ENCODE measurements at regions not wholly inside any gene's neighbourhood (a gene's known extent, or its start where the extent isn't known, plus 50 kb on each side); places are given as distances from the start of the nearest gene placed in this dataset.

DNA sequence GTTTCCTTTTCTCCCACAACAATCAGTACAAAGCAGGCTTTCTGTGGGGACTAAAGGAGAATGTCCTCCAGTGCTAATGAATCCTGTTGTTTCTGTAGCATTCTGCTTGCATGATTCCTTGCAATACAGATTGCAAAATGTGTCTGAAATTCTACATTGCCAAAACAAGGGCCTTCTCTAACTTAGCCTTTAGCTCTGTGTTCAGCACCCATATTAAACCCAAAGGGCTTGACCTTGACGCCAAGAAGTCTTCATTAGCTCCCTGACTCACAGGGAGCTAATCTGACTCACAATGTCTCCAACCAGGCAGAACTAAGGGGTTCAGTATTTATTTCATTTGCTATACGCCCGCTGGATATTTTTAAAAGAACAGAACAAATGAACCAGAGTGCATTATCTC is 241.4 kb upstream of the CLNK start:
- H3K27ac Mint-ChIP-seq (ENCODE audit: unreplicated experiment): no peak overlapping the region
- H3K4me1 Mint-ChIP-seq (ENCODE audit: unreplicated experiment): no peaks in the 10 kb centered on the region
- TF ChIP-seq, protein P1, sequence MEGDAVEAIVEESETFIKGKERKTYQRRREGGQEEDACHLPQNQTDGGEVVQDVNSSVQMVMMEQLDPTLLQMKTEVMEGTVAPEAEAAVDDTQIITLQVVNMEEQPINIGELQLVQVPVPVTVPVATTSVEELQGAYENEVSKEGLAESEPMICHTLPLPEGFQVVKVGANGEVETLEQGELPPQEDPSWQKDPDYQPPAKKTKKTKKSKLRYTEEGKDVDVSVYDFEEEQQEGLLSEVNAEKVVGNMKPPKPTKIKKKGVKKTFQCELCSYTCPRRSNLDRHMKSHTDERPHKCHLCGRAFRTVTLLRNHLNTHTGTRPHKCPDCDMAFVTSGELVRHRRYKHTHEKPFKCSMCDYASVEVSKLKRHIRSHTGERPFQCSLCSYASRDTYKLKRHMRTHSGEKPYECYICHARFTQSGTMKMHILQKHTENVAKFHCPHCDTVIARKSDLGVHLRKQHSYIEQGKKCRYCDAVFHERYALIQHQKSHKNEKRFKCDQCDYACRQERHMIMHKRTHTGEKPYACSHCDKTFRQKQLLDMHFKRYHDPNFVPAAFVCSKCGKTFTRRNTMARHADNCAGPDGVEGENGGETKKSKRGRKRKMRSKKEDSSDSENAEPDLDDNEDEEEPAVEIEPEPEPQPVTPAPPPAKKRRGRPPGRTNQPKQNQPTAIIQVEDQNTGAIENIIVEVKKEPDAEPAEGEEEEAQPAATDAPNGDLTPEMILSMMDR (IDR thresholded peaks at IDR 0.05; ENCODE audit: unreplicated experiment): no peak
- no peak for DNase-seq (ENCODE audit: low spot score)
- no peaks in the 10 kb centered on the region for H3K9me3 Mint-ChIP-seq (ENCODE audit: unreplicated experiment)
- H3K27me3 Mint-ChIP-seq (ENCODE audit: unreplicated experiment): peaks cover 1% of the 10 kb centered on the region
- H3K4me3 Mint-ChIP-seq (ENCODE audit: unreplicated experiment): no peak overlapping the region
- no peaks in the 10 kb centered on the region for H3K36me3 Mint-ChIP-seq (ENCODE audit: low read depth, unreplicated experiment)

DNA sequence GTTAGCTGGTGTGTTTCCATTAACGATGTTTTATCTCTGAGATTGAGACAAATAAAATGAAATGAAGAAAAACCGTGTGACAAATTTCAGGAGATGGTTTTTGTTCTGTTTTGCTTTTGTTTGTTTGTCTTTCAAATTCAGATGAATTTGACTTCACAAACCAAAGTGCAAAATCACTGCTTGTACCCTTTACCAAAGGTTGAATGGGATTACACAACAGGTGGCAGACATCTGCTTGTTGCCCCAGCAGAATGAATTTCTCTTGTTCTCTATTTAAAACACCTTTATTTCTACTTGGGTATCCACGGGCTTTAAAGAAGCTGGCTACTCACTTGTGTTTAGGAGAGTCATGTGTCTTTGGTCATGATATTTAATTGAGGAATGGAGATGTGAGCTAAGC is 239.7 kb upstream of the CLNK start:
- H3K4me1 Mint-ChIP-seq (ENCODE audit: unreplicated experiment): no peaks in the 10 kb centered on the region
- no peak overlapping the region for H3K4me3 Mint-ChIP-seq (ENCODE audit: unreplicated experiment)
- H3K9me3 Mint-ChIP-seq (ENCODE audit: unreplicated experiment): no peaks in the 10 kb centered on the region
- H3K27ac Mint-ChIP-seq (ENCODE audit: unreplicated experiment): no peak overlapping the region
- H3K36me3 Mint-ChIP-seq (ENCODE audit: low read depth, unreplicated experiment): no peaks in the 10 kb centered on the region
- peaks cover 1% of the 10 kb centered on the region for H3K27me3 Mint-ChIP-seq (ENCODE audit: unreplicated experiment)
- TF ChIP-seq, protein P1 (IDR thresholded peaks at IDR 0.05; ENCODE audit: unreplicated experiment): no peak
- no peak for DNase-seq (ENCODE audit: low spot score)

DNA sequence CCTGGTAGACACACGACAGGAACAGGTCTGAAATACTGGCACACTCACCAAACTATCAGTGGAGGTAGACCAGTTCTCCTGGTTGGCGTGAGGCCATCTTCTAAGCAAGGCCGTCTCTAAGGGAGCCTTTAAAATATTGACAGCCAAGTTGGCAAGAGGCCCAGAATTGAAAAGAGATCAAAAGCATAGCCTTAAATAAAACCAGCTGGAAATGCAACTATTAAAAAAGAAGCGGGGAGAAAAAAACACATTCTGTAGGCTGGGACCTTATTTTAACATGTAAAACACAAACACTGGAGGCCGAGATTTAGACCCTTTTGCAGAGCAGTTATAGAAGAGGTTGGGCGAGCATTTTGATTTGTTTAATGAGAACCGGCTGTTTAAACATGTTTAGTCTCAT is 233.0 kb upstream of the CLNK start:
- no peaks in the 10 kb centered on the region for H3K36me3 Mint-ChIP-seq (ENCODE audit: low read depth, unreplicated experiment)
- no peaks in the 10 kb centered on the region for H3K9me3 Mint-ChIP-seq (ENCODE audit: unreplicated experiment)
- no peak for DNase-seq (ENCODE audit: low spot score)
- no peak overlapping the region for H3K4me3 Mint-ChIP-seq (ENCODE audit: unreplicated experiment)
- H3K27ac Mint-ChIP-seq (ENCODE audit: unreplicated experiment): no peak overlapping the region
- peaks cover 1% of the 10 kb centered on the region for H3K27me3 Mint-ChIP-seq (ENCODE audit: unreplicated experiment)
- TF ChIP-seq, protein P1 (IDR thresholded peaks at IDR 0.05; ENCODE audit: unreplicated experiment): no peak
- H3K4me1 Mint-ChIP-seq (ENCODE audit: unreplicated experiment): peaks cover 6% of the 10 kb centered on the region

GRCh38 chr4:10898072-10898471 is 213.5 kb upstream of the CLNK start:
- Mint-ChIP-seq H3K27me3 (ENCODE audit: unreplicated experiment) (peaks cover 2% of the 10 kb centered on the region), H3K27ac (ENCODE audit: unreplicated experiment) (no peak overlapping the region), H3K4me1 (ENCODE audit: unreplicated experiment) (peaks cover 5% of the 10 kb centered on the region), H3K4me3 (ENCODE audit: unreplicated experiment) (no peak overlapping the region), H3K36me3 (ENCODE audit: low read depth, unreplicated experiment) (no peaks in the 10 kb centered on the region), H3K9me3 (ENCODE audit: unreplicated experiment) (no peaks in the 10 kb centered on the region)
- TF ChIP-seq, protein P1 (IDR thresholded peaks at IDR 0.05; ENCODE audit: unreplicated experiment): no peak
- DNase-seq (ENCODE audit: low spot score): no peak

GRCh38 chr4:10897076-10897475 is 212.5 kb upstream of the CLNK start:
- H3K36me3 Mint-ChIP-seq (ENCODE audit: low read depth, unreplicated experiment): no peaks in the 10 kb centered on the region
- H3K9me3 Mint-ChIP-seq (ENCODE audit: unreplicated experiment): no peaks in the 10 kb centered on the region
- H3K27me3 Mint-ChIP-seq (ENCODE audit: unreplicated experiment): peaks cover 2% of the 10 kb centered on the region
- no peak for DNase-seq (ENCODE audit: low spot score)
- TF ChIP-seq, protein P1 (IDR thresholded peaks at IDR 0.05; ENCODE audit: unreplicated experiment): no peak
- peaks cover 6% of the 10 kb centered on the region for H3K4me1 Mint-ChIP-seq (ENCODE audit: unreplicated experiment)
- no peak overlapping the region for H3K27ac Mint-ChIP-seq (ENCODE audit: unreplicated experiment)
- no peak overlapping the region for H3K4me3 Mint-ChIP-seq (ENCODE audit: unreplicated experiment)

Data from endothelial cell (in vitro differentiated cells).